ENCODE measurements at regions not wholly inside any gene's neighbourhood (a gene's known extent, or its start where the extent isn't known, plus 50 kb on each side); places are given as distances from the start of the nearest gene placed in this dataset.

DNA sequence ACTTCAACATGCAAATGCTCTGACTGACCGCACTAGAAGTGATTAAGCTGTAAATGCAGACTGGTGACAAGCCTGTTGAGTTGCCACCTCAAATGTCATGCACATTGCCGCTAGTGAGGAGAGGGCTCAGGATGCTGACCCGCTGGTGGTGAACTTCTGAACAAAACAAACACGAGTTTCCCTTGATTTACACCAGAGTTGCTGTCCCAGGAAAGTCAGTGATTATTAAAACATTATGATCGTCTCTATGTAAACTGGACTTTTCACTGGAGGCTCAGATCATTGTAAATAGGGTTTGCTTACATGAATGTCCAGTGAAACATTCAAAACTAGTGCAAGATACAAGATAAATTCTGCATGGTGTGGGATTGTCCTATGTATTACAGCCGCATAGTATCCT lies 420.1 kb downstream of the PREX1 start (continued):
- TF ChIP-seq RARG (CRISPR knock-in tag; IDR thresholded peaks at IDR 0.05; ENCODE audit: low read depth), result no peak
- TF ChIP-seq EED (CRISPR knock-in tag; IDR thresholded peaks at IDR 0.05), result no peak
- no peak for TF ChIP-seq IRF2 (CRISPR knock-in tag; IDR thresholded peaks at IDR 0.05)
- TF ChIP-seq ZSCAN5A (CRISPR knock-in tag; IDR thresholded peaks at IDR 0.05; ENCODE audit: borderline replicate concordance), result no peak
- TF ChIP-seq THRA (CRISPR knock-in tag; IDR thresholded peaks at IDR 0.05; ENCODE audit: borderline replicate concordance), result peak; percentile 18; the same call in 1 of the 2 replicates
- TF ChIP-seq DPF2 (CRISPR knock-in tag; IDR thresholded peaks at IDR 0.05; ENCODE audit: borderline replicate concordance, low read depth), result 0 out of 2 replicates have a peak, but pooled peaks have one; percentile 32
- no peak for TF ChIP-seq ZNF7 (CRISPR knock-in tag; IDR thresholded peaks at IDR 0.05)
- TF ChIP-seq, protein P1, sequence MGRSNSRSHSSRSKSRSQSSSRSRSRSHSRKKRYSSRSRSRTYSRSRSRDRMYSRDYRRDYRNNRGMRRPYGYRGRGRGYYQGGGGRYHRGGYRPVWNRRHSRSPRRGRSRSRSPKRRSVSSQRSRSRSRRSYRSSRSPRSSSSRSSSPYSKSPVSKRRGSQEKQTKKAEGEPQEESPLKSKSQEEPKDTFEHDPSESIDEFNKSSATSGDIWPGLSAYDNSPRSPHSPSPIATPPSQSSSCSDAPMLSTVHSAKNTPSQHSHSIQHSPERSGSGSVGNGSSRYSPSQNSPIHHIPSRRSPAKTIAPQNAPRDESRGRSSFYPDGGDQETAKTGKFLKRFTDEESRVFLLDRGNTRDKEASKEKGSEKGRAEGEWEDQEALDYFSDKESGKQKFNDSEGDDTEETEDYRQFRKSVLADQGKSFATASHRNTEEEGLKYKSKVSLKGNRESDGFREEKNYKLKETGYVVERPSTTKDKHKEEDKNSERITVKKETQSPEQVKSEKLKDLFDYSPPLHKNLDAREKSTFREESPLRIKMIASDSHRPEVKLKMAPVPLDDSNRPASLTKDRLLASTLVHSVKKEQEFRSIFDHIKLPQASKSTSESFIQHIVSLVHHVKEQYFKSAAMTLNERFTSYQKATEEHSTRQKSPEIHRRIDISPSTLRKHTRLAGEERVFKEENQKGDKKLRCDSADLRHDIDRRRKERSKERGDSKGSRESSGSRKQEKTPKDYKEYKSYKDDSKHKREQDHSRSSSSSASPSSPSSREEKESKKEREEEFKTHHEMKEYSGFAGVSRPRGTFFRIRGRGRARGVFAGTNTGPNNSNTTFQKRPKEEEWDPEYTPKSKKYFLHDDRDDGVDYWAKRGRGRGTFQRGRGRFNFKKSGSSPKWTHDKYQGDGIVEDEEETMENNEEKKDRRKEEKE (IDR thresholded peaks at IDR 0.05), result no peak
- TF ChIP-seq SIX1 (CRISPR knock-in tag; IDR thresholded peaks at IDR 0.05; ENCODE audit: borderline replicate concordance), result no peak
- TF ChIP-seq RBM22 (optimal IDR thresholded peaks at IDR 0.05; ENCODE audit: low read length), result no peak
- TF ChIP-seq ZNF761 (CRISPR knock-in tag; conservative IDR thresholded peaks at IDR 0.05), result no peak
- no peak for TF ChIP-seq FLYWCH1 (CRISPR knock-in tag; IDR thresholded peaks at IDR 0.05)
- no peak for TF ChIP-seq KLF16 (CRISPR knock-in tag; IDR thresholded peaks at IDR 0.05)
- no peak for TF ChIP-seq ZNF777 (CRISPR knock-in tag; IDR thresholded peaks at IDR 0.05)
- TF ChIP-seq CHD2 (IDR thresholded peaks at IDR 0.05; ENCODE audit: low read depth, low read length), result no peak
- TF ChIP-seq ZNF766 (CRISPR knock-in tag; IDR thresholded peaks at IDR 0.05; ENCODE audit: borderline replicate concordance), result no peak
- TF ChIP-seq, protein P2, sequence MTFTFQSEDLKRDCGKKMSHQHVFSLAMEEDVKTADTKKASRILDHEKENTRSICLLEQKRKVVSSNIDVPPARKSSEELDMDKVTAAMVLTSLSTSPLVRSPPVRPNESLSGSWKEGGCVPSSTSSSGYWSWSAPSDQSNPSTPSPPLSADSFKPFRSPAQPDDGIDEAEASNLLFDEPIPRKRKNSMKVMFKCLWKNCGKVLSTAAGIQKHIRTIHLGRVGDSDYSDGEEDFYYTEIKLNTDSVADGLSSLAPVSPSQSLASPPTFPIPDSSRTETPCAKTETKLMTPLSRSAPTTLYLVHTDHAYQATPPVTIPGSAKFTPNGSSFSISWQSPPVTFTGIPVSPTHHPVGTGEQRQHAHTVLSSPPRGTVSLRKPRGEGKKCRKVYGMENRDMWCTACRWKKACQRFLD (CRISPR knock-in tag; IDR thresholded peaks at IDR 0.05; ENCODE audit: borderline replicate concordance), result no peak
- TF ChIP-seq, protein P3, sequence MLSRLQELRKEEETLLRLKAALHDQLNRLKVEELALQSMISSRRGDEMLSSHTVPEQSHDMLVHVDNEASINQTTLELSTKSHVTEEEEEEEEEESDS (CRISPR knock-in tag; IDR thresholded peaks at IDR 0.05; ENCODE audit: borderline replicate concordance), result no peak
- no peak for TF ChIP-seq KDM4B (CRISPR knock-in tag; IDR thresholded peaks at IDR 0.05)
- TF ChIP-seq, protein P4, sequence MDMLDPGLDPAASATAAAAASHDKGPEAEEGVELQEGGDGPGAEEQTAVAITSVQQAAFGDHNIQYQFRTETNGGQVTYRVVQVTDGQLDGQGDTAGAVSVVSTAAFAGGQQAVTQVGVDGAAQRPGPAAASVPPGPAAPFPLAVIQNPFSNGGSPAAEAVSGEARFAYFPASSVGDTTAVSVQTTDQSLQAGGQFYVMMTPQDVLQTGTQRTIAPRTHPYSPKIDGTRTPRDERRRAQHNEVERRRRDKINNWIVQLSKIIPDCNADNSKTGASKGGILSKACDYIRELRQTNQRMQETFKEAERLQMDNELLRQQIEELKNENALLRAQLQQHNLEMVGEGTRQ (IDR thresholded peaks at IDR 0.05; ENCODE audit: low read depth, low read length), result no peak
- TF ChIP-seq, protein P4 (CRISPR knock-in tag; IDR thresholded peaks at IDR 0.05; ENCODE audit: borderline replicate concordance), result no peak
- TF ChIP-seq ZNF878 (CRISPR knock-in tag; IDR thresholded peaks at IDR 0.05), result peak; percentile 60; the same call in 1 of the 2 replicates
- no peak for TF ChIP-seq SNAI1 (CRISPR knock-in tag; IDR thresholded peaks at IDR 0.05; ENCODE audit: borderline replicate concordance)
